K562 (cell line): ENCODE measurements at regions not wholly inside any gene's neighbourhood (a gene's known extent, or its start where the extent isn't known, plus 50 kb on each side); places are given as distances from the start of the nearest gene placed in this dataset.
"Not testable (repeated sequence)": the region's sequence is repeated elsewhere in the genome, so short reads cannot be mapped to it uniquely, and the experiment has no call there.

ENCODE experiments used
- ATAC-seq: fragments of 200-7000 bp; cut with Tn5 transposase; 3 replicates; pipeline ENCODE4 v1.9.1; 2020; ENCODE audit warnings: moderate library complexity
- BruUV-seq: library from RNA; stranded (reverse); fragments of 400-500 nt; replicated peaks from 2 replicates; lab custom pipeline; 2021; lab: Mats Ljungman, UMichigan
- CTCF ChIA-PET: fragments of 300-600 bp; formaldehyde crosslinking; extraction: SDS; loops from one replicate; lab custom pipeline; 2021; ENCODE audit warnings: low intra/inter-chr PET ratio; lab: Yijun Ruan, JAX
- POLR2A ChIA-PET: fragments of 300-600, 350-650 bp; sonication (Branson Sonifier 250); formaldehyde crosslinking; extraction: SDS; loops from one replicate; lab custom pipeline; 2021; ENCODE audit warnings: antibody characterized with exemption, inconsistent platforms; lab: Yijun Ruan, JAX
- DNase-seq, 4 experiments: peaks; one replicate each; pipeline versions ENCODE4 v3.0.0 to v3.0.0-alpha.2; 2011 to 2018; ENCODE audit warnings: low spot score in 3 of 4, mixed read lengths in 3 of 4; ENCODE audit errors: extremely low read depth in 1 of 4
- FAIRE-seq: peaks from 2 replicates; lab custom pipeline; 2011; peaks lifted over from hg19 to GRCh38; lab: Jason Lieb, UNC
- H2AFZ ChIP-seq: 2 replicates; pipeline ENCODE4 v1.6.0; 2011; ENCODE audit warnings: low read depth, low read length, control low read depth, inconsistent platforms
- H3K27ac ChIP-seq: fragments of 200-600 bp; 3 replicates; pipeline ENCODE4 v1.8.0; 2011; ENCODE audit warnings: low read depth, mild to moderate bottlenecking, control low read depth, inconsistent platforms, low read length, moderate library complexity, mixed read lengths; ENCODE audit errors: extremely low read depth
- H3K27me3 ChIP-seq, 2 experiments: fragments of 300-600 bp in 1 of 2; 2 replicates in 1 of 2; 3 replicates in 1 of 2; pipeline versions ENCODE4 v1.6.0 to v1.8.0; 2011; ENCODE audit warnings: inconsistent platforms in 2 of 2, low read length in 2 of 2, mild to moderate bottlenecking in 1 of 2, mixed read lengths in 1 of 2, moderate library complexity in 1 of 2; ENCODE audit not compliant: control insufficient read depth in 2 of 2, insufficient read depth in 2 of 2
- H3K36me3 ChIP-seq: fragments of 300-600 bp; 3 replicates; pipeline ENCODE4 v1.8.0; 2011; ENCODE audit warnings: mild to moderate bottlenecking, low read length, inconsistent platforms; ENCODE audit not compliant: control insufficient read depth, insufficient read depth
- H3K4me1 ChIP-seq, 2 experiments: fragments of 200-600 bp in 1 of 2; replicated peaks in 1 of 2; 2 replicates in 1 of 2; 3 replicates in 1 of 2; pipeline versions ENCODE4 v1.5.1 to v1.8.0; 2011; ENCODE audit warnings: inconsistent platforms in 2 of 2, low read length in 2 of 2, mild to moderate bottlenecking in 1 of 2, mixed read lengths in 1 of 2, moderate library complexity in 1 of 2; ENCODE audit not compliant: control insufficient read depth in 2 of 2, insufficient read depth in 2 of 2
- H3K4me2 ChIP-seq: 2 replicates; pipeline ENCODE4 v1.6.1; 2011; ENCODE audit warnings: low read length, control low read depth, inconsistent platforms, mixed read lengths; ENCODE audit not compliant: insufficient read depth
- H3K4me3 ChIP-seq: fragments of 200-600 bp; sonication (generic), shearing (Covaris generic); 2 replicates; pipeline ENCODE4 v1.5.1; 2016; ENCODE audit warnings: control low read depth, inconsistent platforms
- H3K79me2 ChIP-seq: fragments of 200-600 bp; 3 replicates; pipeline ENCODE4 v1.8.0; 2011; ENCODE audit warnings: low read length, inconsistent platforms; ENCODE audit not compliant: control insufficient read depth, insufficient read depth
- H3K9ac ChIP-seq, 2 experiments: 2 replicates each; pipeline versions ENCODE4 v1.6.0 to v1.6.1; 2011; ENCODE audit warnings: low read depth in 2 of 2, low read length in 2 of 2, control low read depth in 1 of 2, inconsistent platforms in 1 of 2, mild to moderate bottlenecking in 1 of 2, mixed read lengths in 1 of 2; ENCODE audit not compliant: insufficient read depth in 1 of 2
- H3K9me1 ChIP-seq: one replicate; pipeline ENCODE4 v1.6.0; 2011; ENCODE audit warnings: inconsistent platforms, mild to moderate bottlenecking, low read length, moderate library complexity; ENCODE audit not compliant: control insufficient read depth, insufficient read depth
- H3K9me3 ChIP-seq: replicated peaks from 2 replicates; pipeline ENCODE4 v1.5.1; 2011; ENCODE audit warnings: low read depth, low read length, inconsistent platforms; ENCODE audit not compliant: control insufficient read depth, insufficient read depth
- H4K20me1 ChIP-seq: replicated peaks from 2 replicates; pipeline ENCODE4 v1.6.1; 2011; ENCODE audit warnings: low read length, inconsistent platforms, mixed read lengths; ENCODE audit not compliant: control insufficient read depth, insufficient read depth
- ETS2 ChIP-seq: IDR thresholded peaks from 2 replicates; pipeline ENCODE4 v1.6.1; 2016; ENCODE audit warnings: borderline replicate concordance, missing genetic modification characterization, mild to moderate bottlenecking, moderate library complexity, missing compliant biosample characterization; ENCODE audit not compliant: poor library complexity, severe bottlenecking
- TFE3 ChIP-seq: fragments of 450-650 bp; formaldehyde crosslinking; IDR thresholded peaks from 2 replicates; pipeline ENCODE4 v1.4.0; 2020; ENCODE audit warnings: mild to moderate bottlenecking, mixed read lengths
- WGBS: fragments of 100-300 bp; shearing (Covaris generic); methylation state at CpG from one replicate; pipeline ENCODE4 v1.1.6; 2016; ENCODE audit warnings: low coverage, mixed read lengths; ENCODE audit not compliant: insufficient coverage; ENCODE audit errors: missing lambda C conversion rate; 5-methylcytosine and 5-hydroxymethylcytosine counted together
- in situ Hi-C: fragments of 300-500 bp; cut with MboI; formaldehyde crosslinking; loops from 4 replicates; pipeline ENCODE4 v1.15.0; 2018; ENCODE audit warnings: inconsistent platforms, mixed read lengths
- intact Hi-C: fragments of 100-400 bp; cut with micrococcal nuclease; formaldehyde crosslinking; loops from 2 replicates; pipeline ENCODE4 v1.14.2; 2022

GRCh38 chr7:83267141-83267631, 104.5 kb upstream of the PCLO start (continued):
- TF ChIP-seq TFE3 (CRISPR knock-in tag) (no peak), ETS2 (tag) (no peak)

- POLR2A ChIA-PET, result interaction anchor here (0.6 kb wide), 1 partner anchor 75 kb away, joined by 3 read pairs; no protein-coding TSS in a partner anchor
- H4K20me1 ChIP-seq, H3K79me2 ChIP-seq, H2AFZ ChIP-seq, DNase-seq, CTCF ChIA-PET, H3K4me3 ChIP-seq, ATAC-seq, in situ Hi-C loops, BruUV-seq, intact Hi-C loops, H3K4me2 ChIP-seq, H3K9me3 ChIP-seq, FAIRE-seq, H3K9ac ChIP-seq, H3K27me3 ChIP-seq, H3K4me1 ChIP-seq, H3K9me1 ChIP-seq, H3K36me3 ChIP-seq, H3K27ac ChIP-seq: not testable (repeated sequence)
- WGBS, result under 1% methylated on average over 10 of the region's 10 CpGs
These were observed 100.9 kb upstream of the PCLO start for GRCh38 chr7:83263442-83264034.
